Endodermal cell (in vitro differentiated cells): ENCODE measurements at regions not wholly inside any gene's neighbourhood (a gene's known extent, or its start where the extent isn't known, plus 50 kb on each side); places are given as distances from the start of the nearest gene placed in this dataset.

Source experiments
- DNase-seq: peaks from one replicate; pipeline ENCODE4 v3.0.0-alpha.2; 2017
- H3K27ac ChIP-seq: 2 replicates; pipeline ENCODE4 v1.5.1; 2013; ENCODE audit warnings: mild to moderate bottlenecking, low read depth, low read length, moderate library complexity
- H3K27me3 ChIP-seq: 2 replicates; pipeline ENCODE4 v1.6.1; 2013; ENCODE audit warnings: mild to moderate bottlenecking, low read length, moderate library complexity; ENCODE audit not compliant: insufficient read depth, control insufficient read depth, poor library complexity, severe bottlenecking
- H3K36me3 ChIP-seq: 2 replicates; pipeline ENCODE4 v1.7.0; 2013; ENCODE audit warnings: mild to moderate bottlenecking, low read length, moderate library complexity; ENCODE audit not compliant: control insufficient read depth, insufficient read depth
- H3K4me1 ChIP-seq: one replicate; pipeline ENCODE4 v1.7.0; 2013; ENCODE audit warnings: low read length; ENCODE audit not compliant: control insufficient read depth, insufficient read depth
- H3K4me3 ChIP-seq: 2 replicates; pipeline ENCODE4 v1.5.1; 2013; ENCODE audit warnings: mild to moderate bottlenecking, low read length, moderate library complexity
- H3K9ac ChIP-seq: 2 replicates; pipeline ENCODE4 v1.6.1; 2013; ENCODE audit warnings: mild to moderate bottlenecking, low read length, moderate library complexity; ENCODE audit not compliant: poor library complexity, severe bottlenecking; ENCODE audit errors: extremely low read depth
- H3K9me3 ChIP-seq: 2 replicates; pipeline ENCODE4 v1.6.1; 2013; ENCODE audit warnings: mild to moderate bottlenecking, low read length, moderate library complexity; ENCODE audit not compliant: control insufficient read depth
- H3K27ac Mint-ChIP-seq: 2 replicates; pipeline ENCODE4 v1.8.0; 2020; ENCODE audit warnings: mixed read lengths
- H3K27me3 Mint-ChIP-seq: 2 replicates; pipeline ENCODE4 v1.8.0; 2021; ENCODE audit warnings: mild to moderate bottlenecking, mixed read lengths; ENCODE audit not compliant: insufficient read depth
- H3K36me3 Mint-ChIP-seq: 2 replicates; pipeline ENCODE4 v1.8.0; 2020; ENCODE audit warnings: low read depth, mixed read lengths
- H3K4me1 Mint-ChIP-seq: 2 replicates; pipeline ENCODE4 v1.8.0; 2020; ENCODE audit warnings: mixed read lengths
- H3K4me3 Mint-ChIP-seq: 2 replicates; pipeline ENCODE4 v1.8.0; 2020; ENCODE audit warnings: mild to moderate bottlenecking, moderate library complexity, mixed read lengths
- H3K9me3 Mint-ChIP-seq: 2 replicates; pipeline ENCODE4 v1.8.0; 2020; ENCODE audit warnings: mild to moderate bottlenecking, mixed read lengths
- WGBS, 2 experiments: methylation state at CpG; one replicate each; pipeline versions ENCODE4 v1.1.5 to v1.1.7; 2013; ENCODE audit warnings: missing lambda C conversion rate in 2 of 2, mixed read lengths in 1 of 2; ENCODE audit not compliant: insufficient coverage in 1 of 2, insufficient read length in 1 of 2; 5-methylcytosine and 5-hydroxymethylcytosine counted together
- TF ChIP-seq, protein P1 (sequence below): fragments of 200-600 bp; sonication (generic); conservative IDR thresholded peaks from 2 replicates; pipeline ENCODE4 v1.5.0; 2021; ENCODE audit warnings: antibody characterized with exemption, mild to moderate bottlenecking

- Histone ChIP-seq H3K36me3 (no peaks in the 10 kb centered on the region), H3K9me3 (no peaks in the 10 kb centered on the region), H3K27ac (no peak overlapping the region), H3K4me3 (no peak overlapping the region), H3K4me1 (no peaks in the 10 kb centered on the region), H3K9ac (no peak overlapping the region), H3K27me3 (peaks cover 31% of the 10 kb centered on the region)
- H3K27ac Mint-ChIP-seq, result no peak overlapping the region
- no peak for DNase-seq
- WGBS, 2 experiments, result 85 to 95% methylated on average over 3 to 4 of the region's 4 CpGs
- peaks cover 13% of the 10 kb centered on the region for H3K27me3 Mint-ChIP-seq
- peaks cover 16% of the 10 kb centered on the region for H3K4me1 Mint-ChIP-seq
- TF ChIP-seq, protein P1, sequence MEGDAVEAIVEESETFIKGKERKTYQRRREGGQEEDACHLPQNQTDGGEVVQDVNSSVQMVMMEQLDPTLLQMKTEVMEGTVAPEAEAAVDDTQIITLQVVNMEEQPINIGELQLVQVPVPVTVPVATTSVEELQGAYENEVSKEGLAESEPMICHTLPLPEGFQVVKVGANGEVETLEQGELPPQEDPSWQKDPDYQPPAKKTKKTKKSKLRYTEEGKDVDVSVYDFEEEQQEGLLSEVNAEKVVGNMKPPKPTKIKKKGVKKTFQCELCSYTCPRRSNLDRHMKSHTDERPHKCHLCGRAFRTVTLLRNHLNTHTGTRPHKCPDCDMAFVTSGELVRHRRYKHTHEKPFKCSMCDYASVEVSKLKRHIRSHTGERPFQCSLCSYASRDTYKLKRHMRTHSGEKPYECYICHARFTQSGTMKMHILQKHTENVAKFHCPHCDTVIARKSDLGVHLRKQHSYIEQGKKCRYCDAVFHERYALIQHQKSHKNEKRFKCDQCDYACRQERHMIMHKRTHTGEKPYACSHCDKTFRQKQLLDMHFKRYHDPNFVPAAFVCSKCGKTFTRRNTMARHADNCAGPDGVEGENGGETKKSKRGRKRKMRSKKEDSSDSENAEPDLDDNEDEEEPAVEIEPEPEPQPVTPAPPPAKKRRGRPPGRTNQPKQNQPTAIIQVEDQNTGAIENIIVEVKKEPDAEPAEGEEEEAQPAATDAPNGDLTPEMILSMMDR, result no peak
- H3K9me3 Mint-ChIP-seq, result no peaks in the 10 kb centered on the region
- H3K36me3 Mint-ChIP-seq, result no peaks in the 10 kb centered on the region
- H3K4me3 Mint-ChIP-seq, result no peak overlapping the region
Measured at GRCh38 chr16:17654142-17654541, 183.4 kb upstream of the XYLT1 start.

GRCh38 chr16:17647879-17648872, 177.4 kb upstream of the XYLT1 start:
- 93 to 96% methylated on average over 6 to 8 of the region's 8 CpGs for WGBS, 2 experiments
- no peaks in the 10 kb centered on the region for H3K36me3 ChIP-seq
- no peak for DNase-seq
- Mint-ChIP-seq H3K27me3 (peaks cover 2% of the 10 kb centered on the region), H3K36me3 (no peaks in the 10 kb centered on the region), H3K9me3 (peaks cover 4% of the 10 kb centered on the region), H3K4me1 (peaks cover 2% of the 10 kb centered on the region), H3K27ac (no peak overlapping the region), H3K4me3 (no peak overlapping the region)
- no peak overlapping the region for H3K4me3 ChIP-seq
- H3K4me1 ChIP-seq, result no peaks in the 10 kb centered on the region
- H3K9ac ChIP-seq, result no peak overlapping the region
- H3K27ac ChIP-seq, result no peak overlapping the region
- no peaks in the 10 kb centered on the region for H3K27me3 ChIP-seq
- TF ChIP-seq, protein P1, result no peak
- H3K9me3 ChIP-seq, result peaks cover 8% of the 10 kb centered on the region

DNA sequence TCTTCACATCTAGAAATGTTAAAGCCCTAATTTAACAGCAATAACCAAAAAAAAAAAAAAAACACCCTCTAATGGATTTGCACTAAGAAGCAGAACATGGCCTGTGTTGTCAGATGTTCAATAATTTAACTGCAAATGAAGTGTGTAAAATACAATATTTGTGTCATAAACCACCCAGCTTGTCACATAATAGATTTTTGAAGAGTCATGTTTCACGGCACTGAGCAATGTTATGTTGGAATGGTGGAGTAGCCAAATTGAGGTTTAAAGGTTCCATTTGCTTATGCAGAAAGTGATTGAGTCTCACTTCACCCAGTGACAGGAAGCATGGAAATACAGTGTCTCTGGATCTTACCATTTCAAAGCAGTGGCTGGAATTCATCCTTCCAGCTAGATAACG, 173.2 kb upstream of the XYLT1 start:
- Histone ChIP-seq H3K27me3 (no peaks in the 10 kb centered on the region), H3K9me3 (peaks cover 8% of the 10 kb centered on the region), H3K36me3 (no peaks in the 10 kb centered on the region), H3K4me3 (no peak overlapping the region), H3K4me1 (no peaks in the 10 kb centered on the region), H3K9ac (no peak overlapping the region), H3K27ac (no peak overlapping the region)
- 89 to 100% methylated on average over 2 of the region's 2 CpGs for WGBS, 2 experiments
- Mint-ChIP-seq H3K4me1 (no peaks in the 10 kb centered on the region), H3K36me3 (no peaks in the 10 kb centered on the region), H3K27me3 (peaks cover 3% of the 10 kb centered on the region), H3K9me3 (peaks cover 4% of the 10 kb centered on the region), H3K4me3 (no peak overlapping the region), H3K27ac (no peak overlapping the region)
- DNase-seq, result no peak
- TF ChIP-seq, protein P1, result no peak
